ENCODE measurements at regions not wholly inside any gene's neighbourhood (a gene's known extent, or its start where the extent isn't known, plus 50 kb on each side); places are given as distances from the start of the nearest gene placed in this dataset.
"Not testable (repeated sequence)": the region's sequence is repeated elsewhere in the genome, so short reads cannot be mapped to it uniquely, and the experiment has no call there.

GRCh38 chr7:13563257-13563656 lies 426.2 kb downstream of the ETV1 start:
- no peak for DNase-seq (ENCODE audit: low spot score)

- no peak for DNase-seq (ENCODE audit: low spot score)
Observed at GRCh38 chr7:13563680-13564079, 425.8 kb downstream of the ETV1 start.

GRCh38 chr7:13577566-13578145 lies 411.8 kb downstream of the ETV1 start:
- no peak for DNase-seq (ENCODE audit: low spot score)

- DNase-seq (ENCODE audit: low spot score): no peak
Observed at GRCh38 chr7:13578294-13578693, 411.2 kb downstream of the ETV1 start.

GRCh38 chr7:13581097-13581496 lies 408.4 kb downstream of the ETV1 start:
- no peak for DNase-seq (ENCODE audit: low spot score)

- no peak for DNase-seq (ENCODE audit: low spot score)
Observed at GRCh38 chr7:13593854-13594253, 395.6 kb downstream of the ETV1 start.

- DNase-seq (ENCODE audit: low spot score): peak; percentile 87
Observed at GRCh38 chr7:13602036-13602435, 387.4 kb downstream of the ETV1 start.

GRCh38 chr7:13603016-13603415 lies 386.4 kb downstream of the ETV1 start:
- no peak for DNase-seq (ENCODE audit: low spot score)

- DNase-seq (ENCODE audit: low spot score): no peak
Observed at GRCh38 chr7:13603661-13604060, 385.8 kb downstream of the ETV1 start.

- DNase-seq (ENCODE audit: low spot score): no peak
Observed at GRCh38 chr7:13604178-13604577, 385.3 kb downstream of the ETV1 start.

- no peak for DNase-seq (ENCODE audit: low spot score)
Observed at GRCh38 chr7:13610372-13610771, 379.1 kb downstream of the ETV1 start.

GRCh38 chr7:13615679-13616078 lies 373.8 kb downstream of the ETV1 start:
- DNase-seq (ENCODE audit: low spot score): no peak

- no peak for DNase-seq (ENCODE audit: low spot score)
Observed at GRCh38 chr7:13627455-13627854, 362.0 kb downstream of the ETV1 start.

- DNase-seq (ENCODE audit: low spot score): no peak
Observed at GRCh38 chr7:13628239-13629001, 361.0 kb downstream of the ETV1 start.

- DNase-seq (ENCODE audit: low spot score): not testable (repeated sequence)
Observed at GRCh38 chr7:13631207-13632049, 358.0 kb downstream of the ETV1 start.

GRCh38 chr7:13633857-13634256 lies 355.6 kb downstream of the ETV1 start:
- no peak for DNase-seq (ENCODE audit: low spot score)

GRCh38 chr7:13639396-13639795 lies 350.1 kb downstream of the ETV1 start:
- DNase-seq (ENCODE audit: low spot score): no peak

- no peak for DNase-seq (ENCODE audit: low spot score)
Observed at GRCh38 chr7:13641714-13642113, 347.8 kb downstream of the ETV1 start.

GRCh38 chr7:13651167-13651566 lies 338.3 kb downstream of the ETV1 start:
- DNase-seq (ENCODE audit: low spot score): no peak

- DNase-seq (ENCODE audit: low spot score): no peak
Observed at GRCh38 chr7:13656330-13656729, 333.1 kb downstream of the ETV1 start.

- DNase-seq (ENCODE audit: low spot score): no peak
Observed at GRCh38 chr7:13673290-13673689, 316.2 kb downstream of the ETV1 start.

- DNase-seq (ENCODE audit: low spot score): no peak
Observed at GRCh38 chr7:13682626-13683025, 306.8 kb downstream of the ETV1 start.

GRCh38 chr7:13687500-13687899 lies 302.0 kb downstream of the ETV1 start:
- DNase-seq (ENCODE audit: low spot score): no peak

Measured in SK-N-DZ (cell line).